Lung (tissue), 11 donors: ENCODE measurements at regions not wholly inside any gene's neighbourhood (a gene's known extent, or its start where the extent isn't known, plus 50 kb on each side); places are given as distances from the start of the nearest gene placed in this dataset.

ENCODE experiments used
- ATAC-seq: fragments of 200-7000 bp; cut with Tn5 transposase; one replicate; pipeline ENCODE4 v1.9.1; 2020; ENCODE audit warnings: moderate number of reproducible peaks; ENCODE audit not compliant: insufficient read depth, low FRiP score
- DNase-seq, 3 donors: peaks; one replicate each; pipeline ENCODE4 v3.0.0-alpha.2; 2013 to 2017
- H3K27ac ChIP-seq, 2 donors: one replicate each; pipeline ENCODE4 v1.5.1; 2013; ENCODE audit warnings: mild to moderate bottlenecking in 2 of 2, moderate library complexity in 2 of 2, control low read depth in 1 of 2, inconsistent platforms in 1 of 2, low read depth in 1 of 2, low read length in 1 of 2
- H3K27me3 ChIP-seq, 3 donors: one replicate each; pipeline ENCODE4 v1.5.1; 2013; ENCODE audit warnings: low read length in 2 of 3; ENCODE audit not compliant: control insufficient read depth in 3 of 3, insufficient read depth in 3 of 3
- H3K36me3 ChIP-seq, 4 donors: one replicate each; pipeline ENCODE4 v1.5.1; 2013; ENCODE audit warnings: low read length in 4 of 4, mild to moderate bottlenecking in 1 of 4, moderate library complexity in 1 of 4; ENCODE audit not compliant: control insufficient read depth in 4 of 4, insufficient read depth in 4 of 4
- H3K4me1 ChIP-seq, 5 donors: one replicate each; pipeline ENCODE4 v1.5.1; 2013; ENCODE audit warnings: low read length in 5 of 5, mild to moderate bottlenecking in 2 of 5, moderate library complexity in 1 of 5; ENCODE audit not compliant: control insufficient read depth in 5 of 5, insufficient read depth in 5 of 5
- H3K4me3 ChIP-seq: one replicate; pipeline ENCODE4 v1.5.1; 2013; ENCODE audit warnings: mild to moderate bottlenecking, control low read depth, moderate library complexity
- H3K9ac ChIP-seq, 2 donors: one replicate each; pipeline ENCODE4 v1.5.1; 2013; ENCODE audit warnings: low read length in 2 of 2, control low read depth in 1 of 2; ENCODE audit not compliant: insufficient read depth in 1 of 2
- H3K9me3 ChIP-seq, 4 donors: one replicate each; pipeline ENCODE4 v1.5.1; 2013; ENCODE audit warnings: low read length in 3 of 4, mild to moderate bottlenecking in 1 of 4, moderate library complexity in 1 of 4; ENCODE audit not compliant: control insufficient read depth in 4 of 4, insufficient read depth in 3 of 4
- CTCF ChIP-seq: IDR thresholded peaks from 2 replicates; pipeline ENCODE4 v1.5.1; 2012; ENCODE audit warnings: mild to moderate bottlenecking; ENCODE audit errors: control extremely low read depth, extremely low read depth
- WGBS, 2 donors: extraction: QIAGEN DNeasy Blood & Tissue Kit; methylation state at CpG; one replicate each; pipeline ENCODE4 v1.1.7; 2013; 5-methylcytosine and 5-hydroxymethylcytosine counted together
- donor health status: control.
- donor health status: control.
- donor health status: Bipolar disorder and iron deficiency.
- donor health status: healthy.
- donor health status: DM: yes; HTN: yes; CAD: no.

- H3K9me3 ChIP-seq: no peaks in the 10 kb centered on the region
- H3K9ac ChIP-seq: no peak overlapping the region
- peaks cover 0 to 58% (median 22%) of the 10 kb centered on the region in 5 donors for H3K4me1 ChIP-seq
- no peak overlapping the region for H3K4me3 ChIP-seq
- H3K27ac ChIP-seq: no peak overlapping the region
- 68 to 80% methylated on average over 3 of the region's 3 CpGs for WGBS, 2 donors
- H3K27me3 ChIP-seq: no peaks in the 10 kb centered on the region
- no peaks in the 10 kb centered on the region for H3K36me3 ChIP-seq
- peak; percentile 82 to 99 (median 98) for DNase-seq
- no peak for ATAC-seq
- TF ChIP-seq CTCF: no peak
Measured at GRCh38 chr5:143758750-143759149, 53.2 kb upstream of the HMHB1 start.

- Histone ChIP-seq H3K9ac (no peak overlapping the region), H3K27me3 (no peaks in the 10 kb centered on the region), H3K9me3 (no peaks in the 10 kb centered on the region), H3K36me3 (no peaks in the 10 kb centered on the region), H3K27ac (no peak overlapping the region), H3K4me1 (peaks cover 0 to 56% (median 22%) of the 10 kb centered on the region in 5 donors), H3K4me3 (no peak overlapping the region)
- DNase-seq (peak in 1 of 3 donors; percentile 46), ATAC-seq (no peak)
- no peak for TF ChIP-seq CTCF
- 82 to 89% methylated on average over 2 of the region's 2 CpGs for WGBS, 2 donors
Measured at GRCh38 chr5:143758015-143758414, 53.9 kb upstream of the HMHB1 start.

GRCh38 chr5:143757116-143757515, 54.8 kb upstream of the HMHB1 start:
- ATAC-seq (no peak), DNase-seq (no peak)
- H3K9ac ChIP-seq: no peak overlapping the region
- 89 to 95% methylated on average over 2 of the region's 2 CpGs for WGBS, 2 donors
- TF ChIP-seq CTCF: no peak
- no peaks in the 10 kb centered on the region for H3K36me3 ChIP-seq
- no peaks in the 10 kb centered on the region for H3K27me3 ChIP-seq
- no peak overlapping the region for H3K27ac ChIP-seq
- peaks cover 0 to 53% (median 22%) of the 10 kb centered on the region in 5 donors for H3K4me1 ChIP-seq
- no peak overlapping the region for H3K4me3 ChIP-seq
- no peaks in the 10 kb centered on the region for H3K9me3 ChIP-seq

GRCh38 chr5:143755966-143756365, 56.0 kb upstream of the HMHB1 start:
- DNase-seq: peak in 2 of 3 donors; percentile 71 to 77
- no peak for TF ChIP-seq CTCF
- Histone ChIP-seq H3K9ac (no peak overlapping the region), H3K27ac (no peak overlapping the region), H3K4me1 (peaks cover 0 to 53% (median 17%) of the 10 kb centered on the region in 5 donors), H3K4me3 (no peak overlapping the region), H3K27me3 (no peaks in the 10 kb centered on the region), H3K36me3 (no peaks in the 10 kb centered on the region), H3K9me3 (no peaks in the 10 kb centered on the region)
- 79 to 91% methylated on average over 1 of the region's 1 CpG for WGBS, 2 donors
- ATAC-seq: no peak
